OCI-LY7 (cell line): ENCODE measurements at regions not wholly inside any gene's neighbourhood (a gene's known extent, or its start where the extent isn't known, plus 50 kb on each side); places are given as distances from the start of the nearest gene placed in this dataset.

Source experiments
- BruUV-seq: library from RNA; stranded (reverse); fragments of 400-500 nt; replicated peaks from 2 replicates; lab custom pipeline; 2021; lab: Mats Ljungman, UMichigan
- CTCF ChIA-PET: fragments of 300-600 bp; sonication (Branson Sonifier 250); formaldehyde crosslinking; loops from one replicate; lab custom pipeline; 2022; ENCODE audit warnings: antibody characterized with exemption; ENCODE audit not compliant: unreplicated experiment; lab: Charles Lee
- POLR2A ChIA-PET: fragments of 300-600 bp; sonication (Branson Sonifier 250); formaldehyde crosslinking; loops from one replicate; lab custom pipeline; 2022; ENCODE audit warnings: antibody characterized with exemption; lab: Charles Lee
- DNase-seq: peaks from one replicate; pipeline ENCODE4 v3.0.0-alpha.2; 2015; ENCODE audit warnings: low spot score
- H2AFZ ChIP-seq: fragments of 200-600 bp; sonication (generic), shearing (Covaris generic); 2 replicates; pipeline ENCODE4 v1.6.1; 2014; ENCODE audit warnings: mild to moderate bottlenecking, antibody characterized with exemption, low read length, moderate library complexity
- H3K27ac ChIP-seq: fragments of 200-600 bp; sonication (generic); 2 replicates; pipeline ENCODE4 v1.5.1; 2014; ENCODE audit warnings: mixed run types, low read depth, mild to moderate bottlenecking, moderate library complexity, low read length, inconsistent platforms; ENCODE audit not compliant: poor library complexity, severe bottlenecking
- H3K36me3 ChIP-seq: fragments of 200-600 bp; sonication (generic); 2 replicates; pipeline ENCODE4 v1.6.1; 2014; ENCODE audit warnings: mild to moderate bottlenecking, antibody characterized with exemption, low read length, moderate library complexity, mixed read lengths; ENCODE audit not compliant: insufficient read depth
- H3K4me1 ChIP-seq: fragments of 200-600 bp; sonication (generic); 2 replicates; pipeline ENCODE4 v1.5.1; 2014; ENCODE audit warnings: mild to moderate bottlenecking, low read length; ENCODE audit not compliant: insufficient read depth, poor library complexity, severe bottlenecking
- H3K4me2 ChIP-seq: fragments of 200-600 bp; sonication (generic); 2 replicates; pipeline ENCODE4 v1.6.1; 2014; ENCODE audit warnings: mild to moderate bottlenecking, low read length
- H3K4me3 ChIP-seq: fragments of 200-600 bp; sonication (generic); 2 replicates; pipeline ENCODE4 v1.5.1; 2014; ENCODE audit warnings: mild to moderate bottlenecking, low read depth, low read length; ENCODE audit not compliant: poor library complexity, severe bottlenecking
- H3K79me2 ChIP-seq: fragments of 200-600 bp; sonication (generic); 2 replicates; pipeline ENCODE4 v1.6.1; 2016; ENCODE audit warnings: low read depth, mild to moderate bottlenecking, low read length, moderate library complexity, mixed read lengths; ENCODE audit not compliant: insufficient read depth
- H3K9me2 ChIP-seq: fragments of 200-600 bp; sonication (generic); 2 replicates; pipeline ENCODE4 v1.6.1; 2016; ENCODE audit warnings: mild to moderate bottlenecking, low read length, mixed read lengths; ENCODE audit not compliant: insufficient read depth
- H3K9me3 ChIP-seq: fragments of 200-600 bp; sonication (generic); 2 replicates; pipeline ENCODE4 v1.6.1; 2014; ENCODE audit warnings: mild to moderate bottlenecking, mixed run types, low read length, mixed read lengths
- H4K20me1 ChIP-seq: fragments of 200-600 bp; sonication (generic); 2 replicates; pipeline ENCODE4 v1.6.1; 2014; ENCODE audit warnings: mild to moderate bottlenecking, antibody characterized with exemption, low read length, moderate library complexity, mixed read lengths; ENCODE audit not compliant: insufficient read depth
- CTCF ChIP-seq: fragments of 200-600 bp; sonication (generic); conservative IDR thresholded peaks from 2 replicates; pipeline ENCODE4 v1.5.1; 2014; ENCODE audit warnings: mild to moderate bottlenecking, antibody characterized with exemption, low read length, moderate library complexity, mixed read lengths
- EZH2phosphoT487 ChIP-seq: fragments of 200-600 bp; sonication (generic); IDR thresholded peaks from 2 replicates; pipeline ENCODE4 v1.6.1; 2018; ENCODE audit warnings: low read depth, borderline replicate concordance, mild to moderate bottlenecking, mixed run types, antibody characterized with exemption, low read length, moderate library complexity, mixed read lengths
- intact Hi-C: fragments of 100-400 bp; cut with micrococcal nuclease; formaldehyde crosslinking; loops from one replicate; pipeline ENCODE4 v1.10.0; 2022; ENCODE audit not compliant: unreplicated experiment

DNA sequence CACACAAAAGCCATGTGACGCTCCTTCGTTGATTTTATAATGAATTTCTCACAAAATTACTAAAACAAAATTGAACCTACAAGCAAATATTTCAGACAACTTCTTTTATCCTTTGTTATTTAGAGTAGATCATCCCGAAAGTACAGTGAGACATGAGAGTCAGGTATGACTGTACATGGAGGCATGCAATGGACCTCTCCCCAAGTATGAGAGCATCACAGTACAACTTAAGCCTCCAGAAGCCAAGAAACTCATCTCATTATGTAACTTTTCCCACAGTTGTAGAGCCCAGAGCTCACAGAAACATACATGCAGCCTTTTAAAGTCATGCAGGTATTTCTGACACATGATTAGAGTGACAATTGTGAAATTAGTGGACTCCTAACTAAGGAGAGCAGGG is 167.7 kb downstream of the PAPSS1 start:
- Histone ChIP-seq H3K9me3 (no peaks in the 10 kb centered on the region), H3K9me2 (no peaks in the 10 kb centered on the region), H3K4me2 (no peak overlapping the region), H4K20me1 (no peaks in the 10 kb centered on the region), H3K36me3 (no peaks in the 10 kb centered on the region), H3K4me1 (no peaks in the 10 kb centered on the region), H3K27ac (no peak overlapping the region), H3K4me3 (no peak overlapping the region), H3K79me2 (no peaks in the 10 kb centered on the region), H2AFZ (no peak overlapping the region)
- ChIA-PET POLR2A (no interaction called here), CTCF (no interaction called here)
- TF ChIP-seq CTCF = no peak
- no peak for TF ChIP-seq EZH2phosphoT487
- DNase-seq = no peak
- intact Hi-C loops = no loop called here
- BruUV-seq = no TSS peak

DNA sequence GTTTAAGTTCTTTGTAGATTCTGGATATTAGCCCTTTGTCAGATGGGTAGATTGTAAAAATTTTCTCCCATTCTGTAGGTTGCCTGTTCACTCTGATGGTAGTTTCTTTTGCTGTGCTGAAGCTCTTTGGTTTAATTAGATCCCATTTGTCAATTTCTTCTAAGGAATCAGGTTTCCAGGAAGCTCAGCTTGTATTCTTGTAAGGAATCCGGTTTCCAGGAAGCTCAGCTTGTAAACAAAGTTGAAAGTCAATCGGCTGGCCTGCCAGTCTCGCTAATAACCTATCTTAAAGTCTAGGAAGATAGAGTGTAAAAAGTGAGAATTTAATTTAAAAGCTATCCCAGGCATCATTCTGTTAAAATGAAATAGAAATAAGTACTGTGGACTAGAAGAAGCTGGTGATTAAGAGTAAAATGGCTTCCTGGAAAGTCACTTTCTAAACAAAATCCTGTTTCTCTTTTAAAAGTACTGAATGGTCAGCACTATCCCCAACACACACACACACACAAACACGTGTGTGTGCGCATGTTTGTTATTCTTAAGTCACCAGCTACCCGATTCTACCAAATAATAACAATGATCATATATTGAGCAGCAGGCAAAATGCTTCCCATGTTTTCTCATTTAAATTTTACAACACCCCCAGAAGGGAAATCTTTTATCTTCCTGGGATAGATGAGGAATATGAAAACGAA is 171.7 kb downstream of the PAPSS1 start:
- no peaks in the 10 kb centered on the region for H3K36me3 ChIP-seq
- no peak overlapping the region for H3K27ac ChIP-seq
- H3K9me2 ChIP-seq = no peaks in the 10 kb centered on the region
- no peak overlapping the region for H2AFZ ChIP-seq
- DNase-seq = no peak
- ChIA-PET POLR2A (interaction anchor here (0.7 to 1.1 kb wide), 2 partner anchors 10 to 885 kb away, joined by 3 read pairs; no protein-coding TSS in a partner anchor), CTCF (no interaction called here)
- H3K4me3 ChIP-seq = no peak overlapping the region
- no peaks in the 10 kb centered on the region for H3K4me1 ChIP-seq
- H3K4me2 ChIP-seq = no peak overlapping the region
- BruUV-seq = no TSS peak
- no peaks in the 10 kb centered on the region for H4K20me1 ChIP-seq
- no peak for TF ChIP-seq EZH2phosphoT487
- no peak for TF ChIP-seq CTCF
- H3K79me2 ChIP-seq = no peaks in the 10 kb centered on the region
- no peaks in the 10 kb centered on the region for H3K9me3 ChIP-seq
- intact Hi-C loops = no loop called here

- ChIA-PET POLR2A (interaction anchor here (0.6 to 0.8 kb wide), 2 partner anchors 18 to 188 kb away, joined by 3 to 7 read pairs; no protein-coding TSS in a partner anchor), CTCF (no interaction called here)
- no peak overlapping the region for H3K4me2 ChIP-seq
- BruUV-seq = no TSS peak
- no peak overlapping the region for H3K27ac ChIP-seq
- H2AFZ ChIP-seq = no peak overlapping the region
- H3K9me3 ChIP-seq = no peaks in the 10 kb centered on the region
- intact Hi-C loops = no loop called here
- H4K20me1 ChIP-seq = no peaks in the 10 kb centered on the region
- no peak for DNase-seq
- H3K36me3 ChIP-seq = no peaks in the 10 kb centered on the region
- no peak for TF ChIP-seq CTCF
- TF ChIP-seq EZH2phosphoT487 = no peak
- no peak overlapping the region for H3K4me3 ChIP-seq
- H3K79me2 ChIP-seq = no peaks in the 10 kb centered on the region
- H3K9me2 ChIP-seq = no peaks in the 10 kb centered on the region
- H3K4me1 ChIP-seq = no peaks in the 10 kb centered on the region
Measured at GRCh38 chr4:107546638-107547037, 173.4 kb downstream of the PAPSS1 start.
